NB4 (cell line): ENCODE measurements at regions not wholly inside any gene's neighbourhood (a gene's known extent, or its start where the extent isn't known, plus 50 kb on each side); places are given as distances from the start of the nearest gene placed in this dataset.

Experiments used
- POLR2A ChIP-seq: IDR thresholded peaks from 2 replicates; pipeline ENCODE4 v1.6.1; 2011; ENCODE audit warnings: mild to moderate bottlenecking; ENCODE audit not compliant: insufficient read length; ENCODE audit errors: extremely low read depth
- TF ChIP-seq, protein P1 (sequence below): IDR thresholded peaks from one replicate; pipeline ENCODE4 v1.5.1; 2012; ENCODE audit warnings: low read depth, low read length

DNA sequence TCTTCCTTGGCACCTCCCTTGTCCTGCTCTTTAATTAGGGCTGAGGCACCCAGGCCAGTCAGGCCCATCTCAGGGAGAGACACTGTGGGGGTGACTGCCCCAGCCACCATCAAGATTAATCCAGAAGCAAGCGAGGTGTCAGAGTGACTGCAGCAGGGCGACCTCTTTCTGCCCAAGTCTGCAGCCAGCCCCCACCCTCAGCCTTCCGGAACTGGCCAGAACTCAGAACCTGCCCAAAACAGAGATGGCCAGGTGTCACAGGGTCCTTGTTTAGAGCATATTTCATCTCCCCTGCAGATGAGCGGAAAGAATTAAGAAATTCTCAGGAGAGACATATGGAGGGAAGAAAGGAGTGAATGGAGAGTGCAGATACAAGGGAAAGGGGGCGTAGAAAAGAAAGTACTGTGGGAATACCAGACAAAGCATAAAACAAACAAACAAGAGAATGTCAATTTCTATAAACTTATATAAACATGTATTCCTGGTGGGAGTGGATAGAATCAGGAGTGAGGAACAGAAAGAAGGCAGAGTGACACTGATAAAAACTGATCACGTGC, 188.8 kb upstream of the NRP1 start:
- TF ChIP-seq, protein P1, sequence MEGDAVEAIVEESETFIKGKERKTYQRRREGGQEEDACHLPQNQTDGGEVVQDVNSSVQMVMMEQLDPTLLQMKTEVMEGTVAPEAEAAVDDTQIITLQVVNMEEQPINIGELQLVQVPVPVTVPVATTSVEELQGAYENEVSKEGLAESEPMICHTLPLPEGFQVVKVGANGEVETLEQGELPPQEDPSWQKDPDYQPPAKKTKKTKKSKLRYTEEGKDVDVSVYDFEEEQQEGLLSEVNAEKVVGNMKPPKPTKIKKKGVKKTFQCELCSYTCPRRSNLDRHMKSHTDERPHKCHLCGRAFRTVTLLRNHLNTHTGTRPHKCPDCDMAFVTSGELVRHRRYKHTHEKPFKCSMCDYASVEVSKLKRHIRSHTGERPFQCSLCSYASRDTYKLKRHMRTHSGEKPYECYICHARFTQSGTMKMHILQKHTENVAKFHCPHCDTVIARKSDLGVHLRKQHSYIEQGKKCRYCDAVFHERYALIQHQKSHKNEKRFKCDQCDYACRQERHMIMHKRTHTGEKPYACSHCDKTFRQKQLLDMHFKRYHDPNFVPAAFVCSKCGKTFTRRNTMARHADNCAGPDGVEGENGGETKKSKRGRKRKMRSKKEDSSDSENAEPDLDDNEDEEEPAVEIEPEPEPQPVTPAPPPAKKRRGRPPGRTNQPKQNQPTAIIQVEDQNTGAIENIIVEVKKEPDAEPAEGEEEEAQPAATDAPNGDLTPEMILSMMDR: no peak
- TF ChIP-seq POLR2A: no peak
